ENCODE measurements at regions not wholly inside any gene's neighbourhood (a gene's known extent, or its start where the extent isn't known, plus 50 kb on each side); places are given as distances from the start of the nearest gene placed in this dataset.

GRCh38 chr12:124371970-124372555, 77.2 kb downstream of the RFLNA start:
- TF ChIP-seq, protein P1, sequence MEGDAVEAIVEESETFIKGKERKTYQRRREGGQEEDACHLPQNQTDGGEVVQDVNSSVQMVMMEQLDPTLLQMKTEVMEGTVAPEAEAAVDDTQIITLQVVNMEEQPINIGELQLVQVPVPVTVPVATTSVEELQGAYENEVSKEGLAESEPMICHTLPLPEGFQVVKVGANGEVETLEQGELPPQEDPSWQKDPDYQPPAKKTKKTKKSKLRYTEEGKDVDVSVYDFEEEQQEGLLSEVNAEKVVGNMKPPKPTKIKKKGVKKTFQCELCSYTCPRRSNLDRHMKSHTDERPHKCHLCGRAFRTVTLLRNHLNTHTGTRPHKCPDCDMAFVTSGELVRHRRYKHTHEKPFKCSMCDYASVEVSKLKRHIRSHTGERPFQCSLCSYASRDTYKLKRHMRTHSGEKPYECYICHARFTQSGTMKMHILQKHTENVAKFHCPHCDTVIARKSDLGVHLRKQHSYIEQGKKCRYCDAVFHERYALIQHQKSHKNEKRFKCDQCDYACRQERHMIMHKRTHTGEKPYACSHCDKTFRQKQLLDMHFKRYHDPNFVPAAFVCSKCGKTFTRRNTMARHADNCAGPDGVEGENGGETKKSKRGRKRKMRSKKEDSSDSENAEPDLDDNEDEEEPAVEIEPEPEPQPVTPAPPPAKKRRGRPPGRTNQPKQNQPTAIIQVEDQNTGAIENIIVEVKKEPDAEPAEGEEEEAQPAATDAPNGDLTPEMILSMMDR (IDR thresholded peaks at IDR 0.05): no peak
- CTCF ChIA-PET: no interaction called here
- H3K27me3 Mint-ChIP-seq: no peaks in the 10 kb centered on the region

GRCh38 chr12:124371366-124371765, 76.5 kb downstream of the RFLNA start:
- Mint-ChIP-seq H3K27me3 (no peaks in the 10 kb centered on the region), H3K27ac (no peak overlapping the region), H3K36me3 (ENCODE audit: low read depth) (peaks cover 51% of the 10 kb centered on the region), H3K9me3 (no peaks in the 10 kb centered on the region), H3K4me1 (no peaks in the 10 kb centered on the region), H3K4me3 (no peak overlapping the region)
- intact Hi-C loops (cut with micrococcal nuclease): no loop called here
- ATAC-seq (ENCODE audit: low read depth) (no peak), DNase-seq (no peak)
- ChIA-PET CTCF (no interaction called here), POLR2A (no interaction called here)
- TF ChIP-seq, protein P1 (IDR thresholded peaks at IDR 0.05): no peak

More at GRCh38 chr12:124371970-124372555, 77.2 kb downstream of the RFLNA start:
- no peaks in the 10 kb centered on the region for H3K4me1 Mint-ChIP-seq
- intact Hi-C loops (cut with micrococcal nuclease): no loop called here
- no peak overlapping the region for H3K27ac Mint-ChIP-seq
- ATAC-seq (ENCODE audit: low read depth): no peak
- H3K9me3 Mint-ChIP-seq: no peaks in the 10 kb centered on the region
- H3K36me3 Mint-ChIP-seq (ENCODE audit: low read depth): peaks cover 55% of the 10 kb centered on the region
- no peak overlapping the region for H3K4me3 Mint-ChIP-seq
- no peak for DNase-seq
- POLR2A ChIA-PET: no interaction called here

DNA sequence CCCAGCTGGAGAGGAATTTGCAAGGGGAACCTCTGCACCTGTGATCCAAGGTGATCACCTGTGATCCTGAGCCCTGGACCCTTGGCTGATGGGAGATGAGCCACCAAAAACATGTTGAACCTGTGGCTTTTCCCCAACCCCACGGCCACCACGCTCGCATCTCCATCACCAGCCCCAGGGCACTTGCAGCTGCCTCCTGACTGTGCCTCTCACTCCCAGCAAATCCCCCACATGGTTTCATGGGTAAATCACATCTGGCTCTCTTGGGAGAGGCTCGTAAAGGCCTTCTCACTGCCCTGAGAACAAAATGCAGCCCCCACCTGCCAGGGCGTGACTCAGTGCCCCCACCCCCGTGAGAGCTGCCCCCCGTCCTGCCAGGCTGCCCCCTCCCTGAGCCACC, 76.0 kb downstream of the RFLNA start:
- ChIA-PET CTCF (no interaction called here), POLR2A (no interaction called here)
- H3K27ac Mint-ChIP-seq: no peak overlapping the region
- intact Hi-C loops (cut with micrococcal nuclease): no loop called here
- TF ChIP-seq, protein P1 (IDR thresholded peaks at IDR 0.05): no peak
- no peak for DNase-seq
- H3K4me3 Mint-ChIP-seq: no peak overlapping the region
- H3K9me3 Mint-ChIP-seq: no peaks in the 10 kb centered on the region
- peaks cover 54% of the 10 kb centered on the region for H3K36me3 Mint-ChIP-seq (ENCODE audit: low read depth)
- ATAC-seq (ENCODE audit: low read depth): no peak
- no peaks in the 10 kb centered on the region for H3K27me3 Mint-ChIP-seq
- H3K4me1 Mint-ChIP-seq: no peaks in the 10 kb centered on the region

GRCh38 chr12:124370384-124370783, 75.5 kb downstream of the RFLNA start:
- no peak overlapping the region for H3K27ac Mint-ChIP-seq
- H3K4me1 Mint-ChIP-seq: no peaks in the 10 kb centered on the region
- no peaks in the 10 kb centered on the region for H3K27me3 Mint-ChIP-seq
- H3K9me3 Mint-ChIP-seq: no peaks in the 10 kb centered on the region
- CTCF ChIA-PET: no interaction called here
- no peak for DNase-seq
- H3K36me3 Mint-ChIP-seq (ENCODE audit: low read depth): peaks cover 55% of the 10 kb centered on the region
- TF ChIP-seq, protein P1 (IDR thresholded peaks at IDR 0.05): no peak
- POLR2A ChIA-PET: no interaction called here
- ATAC-seq (ENCODE audit: low read depth): no peak
- H3K4me3 Mint-ChIP-seq: no peak overlapping the region
- intact Hi-C loops (cut with micrococcal nuclease): no loop called here

DNA sequence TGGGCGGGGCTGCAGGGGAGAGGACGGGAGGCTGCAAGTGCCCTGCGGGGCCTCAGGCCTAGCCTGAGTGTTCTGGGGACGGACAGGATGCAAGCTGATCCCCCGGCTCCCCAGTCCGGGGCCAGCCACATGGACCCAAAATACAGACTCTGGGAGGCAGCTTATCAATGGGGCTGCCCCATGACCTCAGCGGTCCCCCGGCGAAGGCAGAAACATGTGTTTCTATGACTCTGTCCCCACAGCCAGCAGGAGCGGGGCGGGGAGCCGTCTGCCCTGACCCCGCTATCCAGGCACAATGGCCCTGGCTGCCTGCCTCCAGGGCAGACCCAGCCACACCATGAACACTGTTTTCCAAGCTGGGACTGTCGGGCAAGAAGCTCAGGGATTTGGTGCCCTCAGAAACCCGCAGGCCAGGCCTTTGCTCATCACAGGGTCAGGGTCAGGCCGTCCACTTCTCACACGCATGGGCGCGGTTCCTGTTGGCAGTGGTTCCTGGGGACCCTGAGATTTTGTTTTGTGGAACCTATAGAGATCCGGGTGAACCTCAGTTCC, 75.0 kb downstream of the RFLNA start:
- TF ChIP-seq, protein P1 (IDR thresholded peaks at IDR 0.05): no peak
- Mint-ChIP-seq H3K4me1 (no peaks in the 10 kb centered on the region), H3K9me3 (no peaks in the 10 kb centered on the region), H3K36me3 (ENCODE audit: low read depth) (peaks cover 51% of the 10 kb centered on the region), H3K4me3 (no peak overlapping the region), H3K27ac (no peak overlapping the region), H3K27me3 (no peaks in the 10 kb centered on the region)
- ATAC-seq (ENCODE audit: low read depth) (no peak), DNase-seq (no peak)
- ChIA-PET CTCF (no interaction called here), POLR2A (no interaction called here)
- intact Hi-C loops (cut with micrococcal nuclease): no loop called here

All from activated B cell treated with CpG ODN at 0.5 μM for 24 hours (primary cell).